Fibroblast of mammary gland (primary cell): ENCODE measurements at regions not wholly inside any gene's neighbourhood (a gene's known extent, or its start where the extent isn't known, plus 50 kb on each side); places are given as distances from the start of the nearest gene placed in this dataset.
A peak's percentile ranks its signal among the peaks of the same experiment; 100 is the strongest.
"Not testable (repeated sequence)": the region's sequence is repeated elsewhere in the genome, so short reads cannot be mapped to it uniquely, and the experiment has no call there.

Source experiments
- DNase-seq: peaks from one replicate; pipeline ENCODE4 v3.0.0-alpha.2; 2010; ENCODE audit warnings: low read depth
- H3K4me3 ChIP-seq: 2 replicates; pipeline ENCODE4 v1.5.1; 2011; ENCODE audit warnings: low read depth, mild to moderate bottlenecking, low read length, moderate library complexity; ENCODE audit not compliant: control insufficient read depth
- CTCF ChIP-seq: conservative IDR thresholded peaks from 2 replicates; pipeline ENCODE4 v1.5.1; 2011; ENCODE audit warnings: low read depth, low read length, inconsistent platforms; ENCODE audit not compliant: control insufficient read depth, insufficient read depth

GRCh38 chr5:118578093-118578492 is 410.3 kb downstream of the DTWD2 start:
- DNase-seq, result no peak
- H3K4me3 ChIP-seq, result no peak overlapping the region
- no peak for TF ChIP-seq CTCF

- no peak for TF ChIP-seq CTCF
- DNase-seq, result no peak
Measured at GRCh38 chr5:118577621-118578020, 410.7 kb downstream of the DTWD2 start.

GRCh38 chr5:118570276-118570675 is 418.1 kb downstream of the DTWD2 start:
- DNase-seq, result not testable (repeated sequence)

More at GRCh38 chr5:118577621-118578020, 410.7 kb downstream of the DTWD2 start:
- H3K4me3 ChIP-seq, result no peak overlapping the region

GRCh38 chr5:118569596-118569995 is 418.8 kb downstream of the DTWD2 start:
- not testable (repeated sequence) for H3K4me3 ChIP-seq, DNase-seq

More at GRCh38 chr5:118570276-118570675, 418.1 kb downstream of the DTWD2 start:
- not testable (repeated sequence) for H3K4me3 ChIP-seq

- no peak for DNase-seq
- no peak for TF ChIP-seq CTCF
- no peak overlapping the region for H3K4me3 ChIP-seq
Measured at GRCh38 chr5:118565335-118565971, 422.9 kb downstream of the DTWD2 start.

- DNase-seq, result no peak
- no peak for TF ChIP-seq CTCF
- no peak overlapping the region for H3K4me3 ChIP-seq
Measured at GRCh38 chr5:118561971-118562370, 426.4 kb downstream of the DTWD2 start.

- no peak for TF ChIP-seq CTCF
- no peak for DNase-seq
- no peak overlapping the region for H3K4me3 ChIP-seq
Measured at GRCh38 chr5:118561235-118561634, 427.1 kb downstream of the DTWD2 start.

GRCh38 chr5:118558871-118559270 is 429.5 kb downstream of the DTWD2 start:
- peak; percentile 46 for DNase-seq
- no peak for TF ChIP-seq CTCF
- no peak overlapping the region for H3K4me3 ChIP-seq
